ENCODE measurements at regions not wholly inside any gene's neighbourhood (a gene's known extent, or its start where the extent isn't known, plus 50 kb on each side); places are given as distances from the start of the nearest gene placed in this dataset.
A peak's percentile ranks its signal among the peaks of the same experiment; 100 is the strongest.

GRCh38 chr5:163821142-163821541 is 315.7 kb downstream of the MAT2B start:
- Histone ChIP-seq H3K9me3 (ENCODE audit: low read length) (no peaks in the 10 kb centered on the region), H3K79me2 (ENCODE audit: insufficient read depth, low read depth, low read length) (no peaks in the 10 kb centered on the region), H3K9me2 (ENCODE audit: insufficient read depth, low read length) (no peaks in the 10 kb centered on the region), H3K36me3 (ENCODE audit: insufficient read depth, low read length) (no peaks in the 10 kb centered on the region), H4K20me1 (ENCODE audit: insufficient read depth, low read length) (no peaks in the 10 kb centered on the region), H3K4me1 (ENCODE audit: insufficient read depth, low read length, poor library complexity, severe bottlenecking) (no peaks in the 10 kb centered on the region), H2AFZ (ENCODE audit: low read length) (no peak overlapping the region), H3K27ac (ENCODE audit: low read depth, low read length, poor library complexity, severe bottlenecking) (no peak overlapping the region), H3K4me2 (ENCODE audit: low read length) (no peak overlapping the region), H3K4me3 (ENCODE audit: low read depth, low read length, poor library complexity, severe bottlenecking) (no peak overlapping the region)
- TF ChIP-seq EZH2phosphoT487 (IDR thresholded peaks at IDR 0.05; ENCODE audit: borderline replicate concordance, low read depth, low read length), result no peak
- TF ChIP-seq CTCF (conservative IDR thresholded peaks at IDR 0.05; ENCODE audit: low read length), result peak; percentile 53
- peak; percentile 3 for DNase-seq (ENCODE audit: low spot score)
- ChIA-PET POLR2A (interaction anchor here (0.6 to 1.5 kb wide), 3 partner anchors 8 to 103 kb away, joined by 3 to 7 read pairs (median 4); no protein-coding TSS in a partner anchor), CTCF (ENCODE audit: unreplicated experiment) (no interaction called here)
- BruUV-seq (replicated peaks), result no TSS peak
- intact Hi-C loops (cut with micrococcal nuclease; ENCODE audit: unreplicated experiment), result no loop called here

- no TSS peak for BruUV-seq (replicated peaks)
These were observed 317.1 kb downstream of the MAT2B start for GRCh38 chr5:163822548-163822947.

GRCh38 chr5:163825661-163826060 is 320.2 kb downstream of the MAT2B start:
- H3K27ac ChIP-seq (ENCODE audit: low read depth, low read length, poor library complexity, severe bottlenecking), result no peak overlapping the region
- H3K9me2 ChIP-seq (ENCODE audit: insufficient read depth, low read length), result no peaks in the 10 kb centered on the region
- DNase-seq (ENCODE audit: low spot score), result no peak
- intact Hi-C loops (cut with micrococcal nuclease; ENCODE audit: unreplicated experiment), result no loop called here
- H4K20me1 ChIP-seq (ENCODE audit: insufficient read depth, low read length), result no peaks in the 10 kb centered on the region
- no peak overlapping the region for H3K4me3 ChIP-seq (ENCODE audit: low read depth, low read length, poor library complexity, severe bottlenecking)
- no peaks in the 10 kb centered on the region for H3K9me3 ChIP-seq (ENCODE audit: low read length)
- H2AFZ ChIP-seq (ENCODE audit: low read length), result no peak overlapping the region
- H3K36me3 ChIP-seq (ENCODE audit: insufficient read depth, low read length), result no peaks in the 10 kb centered on the region
- no peak overlapping the region for H3K4me2 ChIP-seq (ENCODE audit: low read length)
- no TSS peak for BruUV-seq (replicated peaks)
- H3K79me2 ChIP-seq (ENCODE audit: insufficient read depth, low read depth, low read length), result no peaks in the 10 kb centered on the region
- ChIA-PET POLR2A (no interaction called here), CTCF (ENCODE audit: unreplicated experiment) (no interaction called here)
- no peaks in the 10 kb centered on the region for H3K4me1 ChIP-seq (ENCODE audit: insufficient read depth, low read length, poor library complexity, severe bottlenecking)
- TF ChIP-seq CTCF (conservative IDR thresholded peaks at IDR 0.05; ENCODE audit: low read length), result no peak

More at GRCh38 chr5:163822548-163822947, 317.1 kb downstream of the MAT2B start:
- Histone ChIP-seq H3K4me1 (ENCODE audit: insufficient read depth, low read length, poor library complexity, severe bottlenecking) (no peaks in the 10 kb centered on the region), H3K9me2 (ENCODE audit: insufficient read depth, low read length) (no peaks in the 10 kb centered on the region), H3K9me3 (ENCODE audit: low read length) (no peaks in the 10 kb centered on the region), H3K4me2 (ENCODE audit: low read length) (no peak overlapping the region), H3K36me3 (ENCODE audit: insufficient read depth, low read length) (no peaks in the 10 kb centered on the region), H4K20me1 (ENCODE audit: insufficient read depth, low read length) (no peaks in the 10 kb centered on the region), H3K4me3 (ENCODE audit: low read depth, low read length, poor library complexity, severe bottlenecking) (no peak overlapping the region), H3K79me2 (ENCODE audit: insufficient read depth, low read depth, low read length) (no peaks in the 10 kb centered on the region), H3K27ac (ENCODE audit: low read depth, low read length, poor library complexity, severe bottlenecking) (no peak overlapping the region), H2AFZ (ENCODE audit: low read length) (no peak overlapping the region)
- TF ChIP-seq EZH2phosphoT487 (IDR thresholded peaks at IDR 0.05; ENCODE audit: borderline replicate concordance, low read depth, low read length) (no peak), CTCF (conservative IDR thresholded peaks at IDR 0.05; ENCODE audit: low read length) (no peak)
- POLR2A ChIA-PET, result no interaction called here
- intact Hi-C loops (cut with micrococcal nuclease; ENCODE audit: unreplicated experiment), result no loop called here
- no peak for DNase-seq (ENCODE audit: low spot score)
- CTCF ChIA-PET (ENCODE audit: unreplicated experiment), result no interaction called here
